GM12872 (cell line): ENCODE measurements at regions not wholly inside any gene's neighbourhood (a gene's known extent, or its start where the extent isn't known, plus 50 kb on each side); places are given as distances from the start of the nearest gene placed in this dataset.

ENCODE experiments used
- CTCF ChIP-seq: IDR thresholded peaks from 3 replicates; pipeline ENCODE4 v1.5.1; 2011; ENCODE audit warnings: low read depth, mild to moderate bottlenecking, low read length, moderate library complexity; ENCODE audit not compliant: insufficient read depth

- TF ChIP-seq CTCF: no peak
Measured at GRCh38 chr7:68376131-68376661, 1222.1 kb upstream of the AUTS2 start.

- TF ChIP-seq CTCF: no peak
Measured at GRCh38 chr7:68381731-68382130, 1216.5 kb upstream of the AUTS2 start.

DNA sequence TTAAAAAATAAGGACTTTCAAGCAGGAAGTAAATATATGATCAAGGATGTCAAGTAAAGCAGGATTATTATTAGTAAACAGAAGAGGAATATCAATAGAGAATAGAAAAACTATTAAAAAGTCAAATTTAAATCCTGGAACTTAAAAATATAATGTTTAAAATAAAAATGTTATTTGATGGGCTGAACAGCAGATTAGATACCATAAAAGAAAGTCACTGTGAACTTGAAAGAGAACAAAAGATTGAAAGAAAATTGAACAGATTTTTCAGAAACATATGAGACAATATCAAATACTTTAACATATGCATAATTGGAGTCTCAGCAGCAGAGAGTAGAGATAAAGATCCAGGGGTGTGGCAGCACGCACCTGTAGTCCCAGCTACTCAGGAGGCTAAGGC lies 1213.7 kb upstream of the AUTS2 start:
- TF ChIP-seq CTCF: no peak

DNA sequence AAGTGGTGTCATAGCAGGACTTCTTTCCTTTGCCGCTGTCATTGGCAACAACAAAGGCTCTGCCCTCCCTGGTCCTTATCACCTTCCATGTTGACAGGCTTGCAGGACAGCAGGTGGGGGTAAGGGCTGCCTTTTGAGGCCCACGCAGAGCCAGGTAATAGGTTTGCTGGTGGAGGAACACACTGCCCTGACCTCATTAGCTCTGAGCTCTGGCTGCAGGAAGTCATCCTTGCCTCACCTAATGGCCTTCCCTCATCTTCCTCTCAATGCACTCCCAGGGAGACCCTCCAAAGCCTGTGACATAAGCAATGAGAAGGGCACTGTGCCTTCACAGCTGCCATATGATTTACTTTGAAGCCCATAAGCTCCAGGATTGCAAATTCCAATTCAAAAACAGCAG lies 1205.2 kb upstream of the AUTS2 start:
- no peak for TF ChIP-seq CTCF

- no peak for TF ChIP-seq CTCF
Measured at GRCh38 chr7:68394131-68394530, 1204.1 kb upstream of the AUTS2 start.

GRCh38 chr7:68399991-68400590 lies 1198.2 kb upstream of the AUTS2 start:
- no peak for TF ChIP-seq CTCF

DNA sequence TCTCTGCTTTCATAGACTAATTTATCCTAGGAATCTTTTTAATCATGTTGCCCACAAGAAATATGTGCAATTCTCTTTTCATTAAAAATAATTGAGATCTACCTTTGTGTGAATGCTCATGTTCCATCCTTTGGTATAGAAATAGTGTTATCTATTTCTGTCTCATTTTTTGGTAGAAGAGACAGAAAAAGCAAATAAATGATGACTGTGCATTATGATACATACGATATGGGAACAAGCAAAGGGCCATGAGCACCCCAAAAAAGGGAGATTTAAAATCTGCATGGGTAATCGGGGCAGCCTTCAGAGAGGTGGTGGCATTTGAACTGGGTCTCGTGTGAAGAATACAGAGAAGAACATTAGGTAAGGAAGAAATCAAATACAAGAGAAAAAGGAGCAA lies 1197.5 kb upstream of the AUTS2 start:
- no peak for TF ChIP-seq CTCF
